WTC11 (cell line): ENCODE measurements at regions not wholly inside any gene's neighbourhood (a gene's known extent, or its start where the extent isn't known, plus 50 kb on each side); places are given as distances from the start of the nearest gene placed in this dataset.

ENCODE experiments used
- ATAC-seq: fragments of 200-7000 bp; cut with Tn5 transposase; 2 replicates; pipeline ENCODE4 v1.10.0; 2021; ENCODE audit warnings: mild to moderate bottlenecking, moderate library complexity
- CTCF ChIA-PET: fragments of 300-600 bp; sonication (Branson Sonifier 250); formaldehyde crosslinking; loops from one replicate; lab custom pipeline; 2021; ENCODE audit warnings: antibody characterized with exemption; lab: Charles Lee
- POLR2A ChIA-PET: fragments of 350-600 bp; sonication (Branson Sonifier 250); formaldehyde crosslinking; loops from one replicate; lab custom pipeline; 2021; ENCODE audit warnings: antibody characterized with exemption; lab: Charles Lee
- DNase-seq: peaks from one replicate; pipeline ENCODE4 v3.0.0; 2021; ENCODE audit warnings: low spot score
- H3K27ac Mint-ChIP-seq: 2 replicates; pipeline ENCODE4 v1.8.0; 2021; ENCODE audit warnings: mixed read lengths
- H3K27me3 Mint-ChIP-seq: 2 replicates; pipeline ENCODE4 v1.8.0; 2021; ENCODE audit warnings: low read depth, mild to moderate bottlenecking, moderate library complexity, mixed read lengths
- H3K36me3 Mint-ChIP-seq: 2 replicates; pipeline ENCODE4 v1.8.0; 2021; ENCODE audit warnings: mixed read lengths
- H3K4me1 Mint-ChIP-seq: 2 replicates; pipeline ENCODE4 v1.8.0; 2022; ENCODE audit warnings: mixed read lengths
- H3K4me3 Mint-ChIP-seq: 2 replicates; pipeline ENCODE4 v1.8.0; 2021; ENCODE audit warnings: mild to moderate bottlenecking, moderate library complexity, mixed read lengths
- H3K9me3 Mint-ChIP-seq: 2 replicates; pipeline ENCODE4 v1.8.0; 2021; ENCODE audit warnings: mixed read lengths
- ATF1 ChIP-seq: sonication (generic); formaldehyde crosslinking; IDR thresholded peaks from 2 replicates; pipeline ENCODE4 v1.8.1; 2023; ENCODE audit warnings: mild to moderate bottlenecking, moderate library complexity, missing genetic modification reagents
- CREM ChIP-seq: sonication (generic); formaldehyde crosslinking; IDR thresholded peaks from 2 replicates; pipeline ENCODE4 v1.8.1; 2022; ENCODE audit warnings: mild to moderate bottlenecking, missing genetic modification reagents, moderate library complexity
- ELF4 ChIP-seq: sonication (generic); formaldehyde crosslinking; IDR thresholded peaks from 2 replicates; pipeline ENCODE4 v1.8.1; 2022; ENCODE audit warnings: low read depth, mild to moderate bottlenecking, moderate library complexity, missing genetic modification reagents
- ESRRA ChIP-seq: sonication (generic); formaldehyde crosslinking; IDR thresholded peaks from 2 replicates; pipeline ENCODE4 v1.8.1; 2022; ENCODE audit warnings: mild to moderate bottlenecking, missing genetic modification reagents, borderline replicate concordance
- FOXJ3 ChIP-seq: sonication (generic); formaldehyde crosslinking; IDR thresholded peaks from 2 replicates; pipeline ENCODE4 v1.9.0; 2021; ENCODE audit warnings: missing genetic modification reagents, mild to moderate bottlenecking, borderline replicate concordance
- FOXP1 ChIP-seq: sonication (generic); formaldehyde crosslinking; IDR thresholded peaks from 2 replicates; pipeline ENCODE4 v1.8.0; 2022; ENCODE audit warnings: missing genetic modification reagents, mild to moderate bottlenecking, moderate library complexity, borderline replicate concordance
- GABPB1 ChIP-seq: sonication (generic); formaldehyde crosslinking; IDR thresholded peaks from 2 replicates; pipeline ENCODE4 v1.8.1; 2023; ENCODE audit warnings: mild to moderate bottlenecking, missing genetic modification reagents
- JAZF1 ChIP-seq: fragments of 250-450 bp; sonication (Bioruptor Pico); IDR thresholded peaks from 2 replicates; pipeline ENCODE4 v1.9.0; 2021; ENCODE audit warnings: moderate library complexity, mild to moderate bottlenecking, inconsistent platforms
- JUN ChIP-seq: sonication (generic); formaldehyde crosslinking; IDR thresholded peaks from 2 replicates; pipeline ENCODE4 v1.8.0; 2023; ENCODE audit warnings: mild to moderate bottlenecking, missing genetic modification reagents
- NFE2L1 ChIP-seq: sonication (generic); formaldehyde crosslinking; IDR thresholded peaks from 2 replicates; pipeline ENCODE4 v1.8.1; 2023; ENCODE audit warnings: missing genetic modification reagents
- NFYB ChIP-seq: sonication (generic); formaldehyde crosslinking; conservative IDR thresholded peaks from 2 replicates; pipeline ENCODE4 v1.8.0; 2022; ENCODE audit warnings: low read depth, missing genetic modification reagents
- SOX15 ChIP-seq: fragments of 250-450 bp; sonication (Bioruptor Pico); IDR thresholded peaks from 2 replicates; pipeline ENCODE4 v1.9.0; 2021; ENCODE audit warnings: mild to moderate bottlenecking
- TEAD4 ChIP-seq: sonication (generic); formaldehyde crosslinking; IDR thresholded peaks from 2 replicates; pipeline ENCODE4 v1.8.0; 2022; ENCODE audit warnings: mild to moderate bottlenecking, missing genetic modification reagents
- ZNF121 ChIP-seq: sonication (generic); formaldehyde crosslinking; IDR thresholded peaks from 2 replicates; pipeline ENCODE4 v1.8.0; 2023; ENCODE audit warnings: missing genetic modification reagents
- ZNF138 ChIP-seq: sonication (generic); formaldehyde crosslinking; conservative IDR thresholded peaks from 2 replicates; pipeline ENCODE4 v1.8.1; 2022; ENCODE audit warnings: mild to moderate bottlenecking, moderate library complexity, missing genetic modification reagents
- ZNF219 ChIP-seq: sonication (generic); formaldehyde crosslinking; IDR thresholded peaks from 2 replicates; pipeline ENCODE4 v1.8.0; 2023; ENCODE audit warnings: missing genetic modification reagents, mild to moderate bottlenecking, borderline replicate concordance
- ZNF317 ChIP-seq: sonication (generic); formaldehyde crosslinking; IDR thresholded peaks from 2 replicates; pipeline ENCODE4 v1.8.1; 2023; ENCODE audit warnings: low read depth, mild to moderate bottlenecking, moderate library complexity, missing genetic modification reagents, borderline replicate concordance
- ZNF416 ChIP-seq: fragments of 250-450 bp; sonication (Bioruptor Pico); IDR thresholded peaks from 2 replicates; pipeline ENCODE4 v1.9.0; 2021; ENCODE audit warnings: mild to moderate bottlenecking, inconsistent platforms
- TF ChIP-seq, protein P1 (sequence below): fragments of 250-450 bp; sonication (Bioruptor Pico); conservative IDR thresholded peaks from 2 replicates; pipeline ENCODE4 v1.9.0; 2021; ENCODE audit warnings: mild to moderate bottlenecking
- TF ChIP-seq, protein P2 (sequence below): sonication (generic); formaldehyde crosslinking; IDR thresholded peaks from 2 replicates; pipeline ENCODE4 v1.8.1; 2023; ENCODE audit warnings: mild to moderate bottlenecking, missing genetic modification reagents, moderate library complexity
- TF ChIP-seq, protein P3 (sequence below): fragments of 250-450 bp; sonication (Bioruptor Pico); IDR thresholded peaks from 2 replicates; pipeline ENCODE4 v1.8.0; 2021; ENCODE audit warnings: mild to moderate bottlenecking
- TF ChIP-seq, protein P4 (sequence below): fragments of 250-450 bp; sonication (Bioruptor Pico); IDR thresholded peaks from 2 replicates; pipeline ENCODE4 v1.9.0; 2021; ENCODE audit warnings: moderate library complexity, mild to moderate bottlenecking, inconsistent platforms, borderline replicate concordance
- TF ChIP-seq, protein P5 (sequence below): sonication (generic); formaldehyde crosslinking; IDR thresholded peaks from 2 replicates; pipeline ENCODE4 v1.8.0; 2023; ENCODE audit warnings: mild to moderate bottlenecking, missing genetic modification reagents
- TF ChIP-seq, protein P6 (sequence below): sonication (generic); formaldehyde crosslinking; IDR thresholded peaks from 2 replicates; pipeline ENCODE4 v1.8.1; 2022; ENCODE audit warnings: mild to moderate bottlenecking, moderate library complexity, missing genetic modification reagents

DNA sequence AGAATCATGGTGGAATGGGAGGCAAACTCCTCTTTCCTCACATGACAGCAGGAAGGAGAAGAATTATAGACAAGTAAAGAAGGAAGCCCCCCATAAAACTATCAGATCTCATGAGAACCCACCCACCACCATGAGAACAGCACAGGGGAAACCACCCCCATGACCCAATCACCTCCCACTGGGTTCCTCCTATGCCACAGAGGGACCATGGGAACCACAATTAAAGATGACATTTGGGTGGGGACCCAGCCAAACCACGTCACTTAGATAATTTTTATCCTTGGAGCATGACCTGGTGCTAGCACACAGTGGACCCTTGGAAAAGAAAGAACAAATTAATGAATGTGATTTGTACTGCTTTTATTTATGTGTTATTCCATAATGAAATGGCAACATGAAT, 188.6 kb upstream of the NCKAP5 start (continued):
- TF ChIP-seq, protein P1, sequence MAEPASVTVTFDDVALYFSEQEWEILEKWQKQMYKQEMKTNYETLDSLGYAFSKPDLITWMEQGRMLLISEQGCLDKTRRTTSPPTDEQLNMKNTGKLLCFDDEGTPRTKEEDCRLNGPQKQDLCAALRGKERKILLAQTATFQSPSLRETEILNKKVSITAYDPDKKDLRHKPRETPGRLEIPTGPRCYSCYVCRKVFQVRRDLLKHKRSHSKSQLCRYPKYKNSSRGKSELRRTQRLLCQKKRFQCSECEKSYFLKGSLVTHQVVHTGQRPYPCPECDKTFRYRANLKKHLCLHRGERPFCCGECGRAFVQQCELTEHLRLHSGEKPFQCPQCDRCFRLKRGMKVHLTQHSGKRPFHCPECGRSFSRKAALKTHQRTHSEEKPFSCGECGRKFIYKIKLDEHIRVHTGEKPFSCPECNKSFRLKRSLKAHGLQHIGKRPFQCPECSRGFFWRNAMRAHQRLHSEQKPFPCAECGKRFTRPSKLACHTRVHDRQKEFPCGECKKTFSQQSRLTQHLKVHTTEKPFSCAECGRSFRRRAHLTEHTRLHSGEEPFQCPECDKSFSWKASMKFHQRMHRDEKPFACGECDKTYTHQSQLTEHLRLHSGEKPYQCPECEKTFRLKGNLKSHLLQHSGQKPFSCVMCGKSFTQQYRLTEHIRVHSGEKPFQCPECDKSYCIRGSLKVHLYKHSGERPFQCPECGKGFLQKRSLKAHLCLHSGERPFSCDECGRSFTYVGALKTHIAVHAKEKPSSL (CRISPR knock-in tag): no peak
- TF ChIP-seq ZNF416 (CRISPR knock-in tag) (no peak), NFE2L1 (CRISPR knock-in tag) (no peak), ZNF219 (CRISPR knock-in tag) (no peak), SOX15 (CRISPR knock-in tag) (no peak), GABPB1 (no peak), ZNF121 (CRISPR knock-in tag) (no peak)
- TF ChIP-seq, protein P2, sequence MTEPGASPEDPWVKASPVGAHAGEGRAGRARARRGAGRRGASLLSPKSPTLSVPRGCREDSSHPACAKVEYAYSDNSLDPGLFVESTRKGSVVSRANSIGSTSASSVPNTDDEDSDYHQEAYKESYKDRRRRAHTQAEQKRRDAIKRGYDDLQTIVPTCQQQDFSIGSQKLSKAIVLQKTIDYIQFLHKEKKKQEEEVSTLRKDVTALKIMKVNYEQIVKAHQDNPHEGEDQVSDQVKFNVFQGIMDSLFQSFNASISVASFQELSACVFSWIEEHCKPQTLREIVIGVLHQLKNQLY (CRISPR knock-in tag): no peak

DNA sequence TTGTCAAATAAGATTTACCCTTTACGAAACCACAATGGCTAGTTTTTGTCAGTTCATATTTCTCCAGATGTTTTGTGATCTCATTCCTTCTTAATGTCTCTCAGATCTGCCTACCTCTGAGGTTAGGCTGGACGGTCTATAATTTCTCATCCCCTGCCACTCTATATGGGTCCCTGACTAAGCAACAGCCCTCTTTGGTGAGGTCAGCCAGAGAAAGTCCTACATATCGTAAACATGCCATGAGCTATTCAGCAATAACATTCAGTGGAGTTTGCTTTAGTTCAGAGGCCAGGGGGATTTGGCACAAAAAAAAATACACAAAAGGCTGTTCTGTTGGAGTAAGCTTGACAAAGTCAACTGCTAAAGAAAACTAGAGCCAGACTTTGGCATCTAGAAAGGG, 192.1 kb upstream of the NCKAP5 start:
- Mint-ChIP-seq H3K4me3 (no peak overlapping the region), H3K27me3 (no peaks in the 10 kb centered on the region), H3K9me3 (peaks cover 15% of the 10 kb centered on the region), H3K4me1 (peaks cover 16% of the 10 kb centered on the region), H3K27ac (no peak overlapping the region; the same call in 1 of the 2 replicates), H3K36me3 (peaks cover 6% of the 10 kb centered on the region)
- TF ChIP-seq ZNF317 (CRISPR knock-in tag): no peak
- ChIA-PET CTCF (no interaction called here), POLR2A (no interaction called here)
- DNase-seq (no peak), ATAC-seq (no peak)

DNA sequence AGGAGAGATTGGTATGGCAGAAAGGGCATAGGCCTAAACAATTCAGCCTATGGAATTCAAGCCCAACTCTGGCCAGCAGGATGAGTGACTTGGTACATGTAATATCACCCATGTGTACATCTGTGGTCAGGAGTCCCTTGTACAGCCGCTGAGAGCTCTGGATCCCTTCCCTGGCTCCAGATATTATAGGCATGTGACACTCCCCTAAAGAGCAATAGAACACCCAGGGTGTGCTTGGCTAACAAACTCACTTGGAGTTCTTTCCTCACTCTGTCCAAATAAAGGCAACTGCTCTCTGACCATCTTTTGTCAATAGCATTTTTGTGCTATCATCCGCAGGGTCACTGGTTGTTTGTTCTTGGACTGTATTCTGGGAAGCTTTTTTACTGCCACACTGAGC, 197.4 kb upstream of the NCKAP5 start:
- Mint-ChIP-seq H3K36me3 (peaks cover 6% of the 10 kb centered on the region), H3K27ac (no peak overlapping the region), H3K9me3 (peaks cover 15% of the 10 kb centered on the region), H3K4me3 (no peak overlapping the region), H3K27me3 (no peaks in the 10 kb centered on the region), H3K4me1 (peaks cover 8% of the 10 kb centered on the region)
- ChIA-PET POLR2A (no interaction called here), CTCF (interaction anchor here (1.0 to 1.5 kb wide), 2 partner anchors 14 kb away, joined by 3 read pairs; no protein-coding TSS in a partner anchor)
- DNase-seq (no peak), ATAC-seq (no peak)
- TF ChIP-seq ZNF219 (CRISPR knock-in tag) (no peak), FOXJ3 (no peak), ZNF138 (no peak), ZNF317 (CRISPR knock-in tag) (no peak), JAZF1 (CRISPR knock-in tag) (no peak), ESRRA (CRISPR knock-in tag) (no peak), JUN (no peak), CREM (CRISPR knock-in tag) (no peak), NFYB (CRISPR knock-in tag) (no peak), FOXP1 (CRISPR knock-in tag) (no peak), TEAD4 (CRISPR knock-in tag) (no peak), ATF1 (CRISPR knock-in tag) (no peak), ELF4 (no peak)
- TF ChIP-seq, protein P3, sequence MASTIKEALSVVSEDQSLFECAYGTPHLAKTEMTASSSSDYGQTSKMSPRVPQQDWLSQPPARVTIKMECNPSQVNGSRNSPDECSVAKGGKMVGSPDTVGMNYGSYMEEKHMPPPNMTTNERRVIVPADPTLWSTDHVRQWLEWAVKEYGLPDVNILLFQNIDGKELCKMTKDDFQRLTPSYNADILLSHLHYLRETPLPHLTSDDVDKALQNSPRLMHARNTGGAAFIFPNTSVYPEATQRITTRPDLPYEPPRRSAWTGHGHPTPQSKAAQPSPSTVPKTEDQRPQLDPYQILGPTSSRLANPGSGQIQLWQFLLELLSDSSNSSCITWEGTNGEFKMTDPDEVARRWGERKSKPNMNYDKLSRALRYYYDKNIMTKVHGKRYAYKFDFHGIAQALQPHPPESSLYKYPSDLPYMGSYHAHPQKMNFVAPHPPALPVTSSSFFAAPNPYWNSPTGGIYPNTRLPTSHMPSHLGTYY: no peak
- TF ChIP-seq, protein P4, sequence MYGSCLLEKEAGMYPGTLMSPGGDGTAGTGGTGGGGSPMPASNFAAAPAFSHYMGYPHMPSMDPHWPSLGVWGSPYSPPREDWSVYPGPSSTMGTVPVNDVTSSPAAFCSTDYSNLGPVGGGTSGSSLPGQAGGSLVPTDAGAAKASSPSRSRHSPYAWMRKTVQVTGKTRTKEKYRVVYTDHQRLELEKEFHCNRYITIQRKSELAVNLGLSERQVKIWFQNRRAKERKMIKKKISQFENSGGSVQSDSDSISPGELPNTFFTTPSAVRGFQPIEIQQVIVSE (CRISPR knock-in tag): no peak
- TF ChIP-seq, protein P5, sequence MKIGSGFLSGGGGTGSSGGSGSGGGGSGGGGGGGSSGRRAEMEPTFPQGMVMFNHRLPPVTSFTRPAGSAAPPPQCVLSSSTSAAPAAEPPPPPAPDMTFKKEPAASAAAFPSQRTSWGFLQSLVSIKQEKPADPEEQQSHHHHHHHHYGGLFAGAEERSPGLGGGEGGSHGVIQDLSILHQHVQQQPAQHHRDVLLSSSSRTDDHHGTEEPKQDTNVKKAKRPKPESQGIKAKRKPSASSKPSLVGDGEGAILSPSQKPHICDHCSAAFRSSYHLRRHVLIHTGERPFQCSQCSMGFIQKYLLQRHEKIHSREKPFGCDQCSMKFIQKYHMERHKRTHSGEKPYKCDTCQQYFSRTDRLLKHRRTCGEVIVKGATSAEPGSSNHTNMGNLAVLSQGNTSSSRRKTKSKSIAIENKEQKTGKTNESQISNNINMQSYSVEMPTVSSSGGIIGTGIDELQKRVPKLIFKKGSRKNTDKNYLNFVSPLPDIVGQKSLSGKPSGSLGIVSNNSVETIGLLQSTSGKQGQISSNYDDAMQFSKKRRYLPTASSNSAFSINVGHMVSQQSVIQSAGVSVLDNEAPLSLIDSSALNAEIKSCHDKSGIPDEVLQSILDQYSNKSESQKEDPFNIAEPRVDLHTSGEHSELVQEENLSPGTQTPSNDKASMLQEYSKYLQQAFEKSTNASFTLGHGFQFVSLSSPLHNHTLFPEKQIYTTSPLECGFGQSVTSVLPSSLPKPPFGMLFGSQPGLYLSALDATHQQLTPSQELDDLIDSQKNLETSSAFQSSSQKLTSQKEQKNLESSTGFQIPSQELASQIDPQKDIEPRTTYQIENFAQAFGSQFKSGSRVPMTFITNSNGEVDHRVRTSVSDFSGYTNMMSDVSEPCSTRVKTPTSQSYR (CRISPR knock-in tag): no peak
- TF ChIP-seq, protein P6, sequence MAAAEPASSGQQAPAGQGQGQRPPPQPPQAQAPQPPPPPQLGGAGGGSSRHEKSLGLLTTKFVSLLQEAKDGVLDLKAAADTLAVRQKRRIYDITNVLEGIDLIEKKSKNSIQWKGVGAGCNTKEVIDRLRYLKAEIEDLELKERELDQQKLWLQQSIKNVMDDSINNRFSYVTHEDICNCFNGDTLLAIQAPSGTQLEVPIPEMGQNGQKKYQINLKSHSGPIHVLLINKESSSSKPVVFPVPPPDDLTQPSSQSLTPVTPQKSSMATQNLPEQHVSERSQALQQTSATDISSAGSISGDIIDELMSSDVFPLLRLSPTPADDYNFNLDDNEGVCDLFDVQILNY (CRISPR knock-in tag): no peak
